GM23338 (cell line): ENCODE measurements at regions not wholly inside any gene's neighbourhood (a gene's known extent, or its start where the extent isn't known, plus 50 kb on each side); places are given as distances from the start of the nearest gene placed in this dataset.

ENCODE experiments used
- ATAC-seq: fragments of 200-7000 bp; cut with Tn5 transposase; 3 replicates; pipeline ENCODE4 v1.9.1; 2020
- DNase-seq: peaks from one replicate; pipeline ENCODE4 v3.0.0-alpha.2; 2015; ENCODE audit warnings: low spot score
- H2AFZ ChIP-seq: fragments of 200-600 bp; sonication (generic); 2 replicates; pipeline ENCODE4 v1.8.0; 2016; ENCODE audit warnings: antibody characterized with exemption, mild to moderate bottlenecking, moderate library complexity
- H3F3A ChIP-seq: fragments of 200-600 bp; sonication (generic); replicated peaks from 2 replicates; pipeline ENCODE4 v1.8.0; 2017; ENCODE audit warnings: antibody characterized with exemption, mixed run types, low read depth
- H3K27ac ChIP-seq: fragments of 200-600 bp; sonication (generic); 2 replicates; pipeline ENCODE4 v1.6.1; 2016; ENCODE audit warnings: low read depth
- H3K27me3 ChIP-seq: fragments of 200-600 bp; sonication (generic); 2 replicates; pipeline ENCODE4 v1.8.0; 2016; ENCODE audit warnings: mild to moderate bottlenecking, mixed run types, moderate library complexity; ENCODE audit not compliant: insufficient read depth
- H3K36me3 ChIP-seq: fragments of 200-600 bp; sonication (generic); 2 replicates; pipeline ENCODE4 v1.8.0; 2016; ENCODE audit warnings: mild to moderate bottlenecking; ENCODE audit not compliant: insufficient read depth
- H3K4me1 ChIP-seq: fragments of 200-600 bp; sonication (generic); 2 replicates; pipeline ENCODE4 v1.8.0; 2016; ENCODE audit warnings: mild to moderate bottlenecking, moderate library complexity; ENCODE audit not compliant: insufficient read depth
- H3K4me2 ChIP-seq: fragments of 200-600 bp; sonication (generic); 2 replicates; pipeline ENCODE4 v1.7.1; 2017; ENCODE audit warnings: mixed run types
- H3K4me3 ChIP-seq: fragments of 200-600 bp; sonication (generic); 2 replicates; pipeline ENCODE4 v1.6.1; 2016; ENCODE audit warnings: mixed run types
- H3K79me2 ChIP-seq: fragments of 200-600 bp; sonication (generic); replicated peaks from 2 replicates; pipeline ENCODE4 v1.8.0; 2017; ENCODE audit warnings: mild to moderate bottlenecking; ENCODE audit not compliant: insufficient read depth
- H3K9me2 ChIP-seq: fragments of 200-600 bp; sonication (generic); 2 replicates; pipeline ENCODE4 v1.8.0; 2017; ENCODE audit not compliant: insufficient read depth
- H4K20me1 ChIP-seq: fragments of 200-600 bp; sonication (generic); replicated peaks from 2 replicates; pipeline ENCODE4 v1.8.0; 2017; ENCODE audit warnings: mild to moderate bottlenecking; ENCODE audit not compliant: insufficient read depth
- H3K27ac Mint-ChIP-seq: 2 replicates; pipeline ENCODE4 v1.8.0; 2020; ENCODE audit warnings: inconsistent platforms, mild to moderate bottlenecking, moderate library complexity, mixed read lengths
- H3K27me3 Mint-ChIP-seq: 3 replicates; pipeline ENCODE4 v1.8.0; 2022; ENCODE audit warnings: low read depth, mild to moderate bottlenecking, moderate library complexity, mixed read lengths, inconsistent platforms; ENCODE audit not compliant: insufficient read depth, poor library complexity
- H3K36me3 Mint-ChIP-seq: 3 replicates; pipeline ENCODE4 v1.8.0; 2021; ENCODE audit warnings: low read depth, mild to moderate bottlenecking, inconsistent platforms, moderate library complexity, mixed read lengths
- H3K4me1 Mint-ChIP-seq: 3 replicates; pipeline ENCODE4 v1.8.0; 2020; ENCODE audit warnings: mild to moderate bottlenecking, inconsistent platforms, mixed read lengths
- H3K4me3 Mint-ChIP-seq: 3 replicates; pipeline ENCODE4 v1.8.0; 2021; ENCODE audit warnings: moderate library complexity, mild to moderate bottlenecking, inconsistent platforms, mixed read lengths
- H3K9me3 Mint-ChIP-seq: 3 replicates; pipeline ENCODE4 v1.8.0; 2020; ENCODE audit warnings: moderate library complexity, mild to moderate bottlenecking, inconsistent platforms, mixed read lengths
- CREB1 ChIP-seq: fragments of 250-450 bp; sonication (Bioruptor Pico); IDR thresholded peaks from 2 replicates; pipeline ENCODE4 v1.5.0; 2020; ENCODE audit warnings: low read depth, mild to moderate bottlenecking, moderate library complexity
- ETS1 ChIP-seq: IDR thresholded peaks from 2 replicates; pipeline ENCODE4 v1.6.1; 2016; ENCODE audit warnings: antibody characterized with exemption
- POLR2AphosphoS5 ChIP-seq: IDR thresholded peaks from 2 replicates; pipeline ENCODE4 v1.6.1; 2016; ENCODE audit warnings: antibody characterized with exemption, low read depth
- REST ChIP-seq: IDR thresholded peaks from one replicate; pipeline ENCODE4 v1.6.1; 2018; ENCODE audit warnings: antibody characterized with exemption; ENCODE audit not compliant: unreplicated experiment
- STAT1 ChIP-seq: IDR thresholded peaks from one replicate; pipeline ENCODE4 v1.6.1; 2016; ENCODE audit warnings: antibody characterized with exemption; ENCODE audit not compliant: unreplicated experiment
- ZNF114 ChIP-seq: fragments of 250-450 bp; sonication (Bioruptor Pico); IDR thresholded peaks from 2 replicates; pipeline ENCODE4 v1.5.0; 2020; ENCODE audit warnings: mild to moderate bottlenecking, moderate library complexity
- TF ChIP-seq, protein P1 (sequence below): fragments of 250-450 bp; sonication (Bioruptor Pico); IDR thresholded peaks from 2 replicates; pipeline ENCODE4 v1.5.0; 2020; ENCODE audit warnings: mild to moderate bottlenecking, moderate library complexity

- Mint-ChIP-seq H3K36me3 (no peaks in the 10 kb centered on the region), H3K27me3 (peaks cover 2% of the 10 kb centered on the region), H3K4me1 (peaks cover 53% of the 10 kb centered on the region), H3K9me3 (no peaks in the 10 kb centered on the region), H3K4me3 (no peak overlapping the region), H3K27ac (no peak overlapping the region)
- Histone ChIP-seq H3K79me2 (no peaks in the 10 kb centered on the region), H3K4me1 (peaks cover 61% of the 10 kb centered on the region), H3K4me3 (no peak overlapping the region), H3K9me2 (peaks cover 3% of the 10 kb centered on the region; the same call in 1 of the 2 replicates), H3K27me3 (no peaks in the 10 kb centered on the region), H3F3A (no peaks in the 10 kb centered on the region), H3K27ac (peak overlapping the region; percentile 78), H3K4me2 (peak overlapping the region; percentile 44; the same call in 1 of the 2 replicates), H4K20me1 (no peaks in the 10 kb centered on the region), H2AFZ (peak overlapping the region; percentile 29; the same call in 1 of the 2 replicates), H3K36me3 (0 out of 2 replicates have a peak, but pooled peaks cover 3% of the 10 kb centered on the region)
- ATAC-seq (peak; percentile 66), DNase-seq (peak; percentile 68)
- TF ChIP-seq ETS1 (no peak), REST (no peak), CREB1 (CRISPR knock-in tag) (no peak), STAT1 (no peak), POLR2AphosphoS5 (no peak), ZNF114 (CRISPR knock-in tag) (no peak)
- TF ChIP-seq, protein P1, sequence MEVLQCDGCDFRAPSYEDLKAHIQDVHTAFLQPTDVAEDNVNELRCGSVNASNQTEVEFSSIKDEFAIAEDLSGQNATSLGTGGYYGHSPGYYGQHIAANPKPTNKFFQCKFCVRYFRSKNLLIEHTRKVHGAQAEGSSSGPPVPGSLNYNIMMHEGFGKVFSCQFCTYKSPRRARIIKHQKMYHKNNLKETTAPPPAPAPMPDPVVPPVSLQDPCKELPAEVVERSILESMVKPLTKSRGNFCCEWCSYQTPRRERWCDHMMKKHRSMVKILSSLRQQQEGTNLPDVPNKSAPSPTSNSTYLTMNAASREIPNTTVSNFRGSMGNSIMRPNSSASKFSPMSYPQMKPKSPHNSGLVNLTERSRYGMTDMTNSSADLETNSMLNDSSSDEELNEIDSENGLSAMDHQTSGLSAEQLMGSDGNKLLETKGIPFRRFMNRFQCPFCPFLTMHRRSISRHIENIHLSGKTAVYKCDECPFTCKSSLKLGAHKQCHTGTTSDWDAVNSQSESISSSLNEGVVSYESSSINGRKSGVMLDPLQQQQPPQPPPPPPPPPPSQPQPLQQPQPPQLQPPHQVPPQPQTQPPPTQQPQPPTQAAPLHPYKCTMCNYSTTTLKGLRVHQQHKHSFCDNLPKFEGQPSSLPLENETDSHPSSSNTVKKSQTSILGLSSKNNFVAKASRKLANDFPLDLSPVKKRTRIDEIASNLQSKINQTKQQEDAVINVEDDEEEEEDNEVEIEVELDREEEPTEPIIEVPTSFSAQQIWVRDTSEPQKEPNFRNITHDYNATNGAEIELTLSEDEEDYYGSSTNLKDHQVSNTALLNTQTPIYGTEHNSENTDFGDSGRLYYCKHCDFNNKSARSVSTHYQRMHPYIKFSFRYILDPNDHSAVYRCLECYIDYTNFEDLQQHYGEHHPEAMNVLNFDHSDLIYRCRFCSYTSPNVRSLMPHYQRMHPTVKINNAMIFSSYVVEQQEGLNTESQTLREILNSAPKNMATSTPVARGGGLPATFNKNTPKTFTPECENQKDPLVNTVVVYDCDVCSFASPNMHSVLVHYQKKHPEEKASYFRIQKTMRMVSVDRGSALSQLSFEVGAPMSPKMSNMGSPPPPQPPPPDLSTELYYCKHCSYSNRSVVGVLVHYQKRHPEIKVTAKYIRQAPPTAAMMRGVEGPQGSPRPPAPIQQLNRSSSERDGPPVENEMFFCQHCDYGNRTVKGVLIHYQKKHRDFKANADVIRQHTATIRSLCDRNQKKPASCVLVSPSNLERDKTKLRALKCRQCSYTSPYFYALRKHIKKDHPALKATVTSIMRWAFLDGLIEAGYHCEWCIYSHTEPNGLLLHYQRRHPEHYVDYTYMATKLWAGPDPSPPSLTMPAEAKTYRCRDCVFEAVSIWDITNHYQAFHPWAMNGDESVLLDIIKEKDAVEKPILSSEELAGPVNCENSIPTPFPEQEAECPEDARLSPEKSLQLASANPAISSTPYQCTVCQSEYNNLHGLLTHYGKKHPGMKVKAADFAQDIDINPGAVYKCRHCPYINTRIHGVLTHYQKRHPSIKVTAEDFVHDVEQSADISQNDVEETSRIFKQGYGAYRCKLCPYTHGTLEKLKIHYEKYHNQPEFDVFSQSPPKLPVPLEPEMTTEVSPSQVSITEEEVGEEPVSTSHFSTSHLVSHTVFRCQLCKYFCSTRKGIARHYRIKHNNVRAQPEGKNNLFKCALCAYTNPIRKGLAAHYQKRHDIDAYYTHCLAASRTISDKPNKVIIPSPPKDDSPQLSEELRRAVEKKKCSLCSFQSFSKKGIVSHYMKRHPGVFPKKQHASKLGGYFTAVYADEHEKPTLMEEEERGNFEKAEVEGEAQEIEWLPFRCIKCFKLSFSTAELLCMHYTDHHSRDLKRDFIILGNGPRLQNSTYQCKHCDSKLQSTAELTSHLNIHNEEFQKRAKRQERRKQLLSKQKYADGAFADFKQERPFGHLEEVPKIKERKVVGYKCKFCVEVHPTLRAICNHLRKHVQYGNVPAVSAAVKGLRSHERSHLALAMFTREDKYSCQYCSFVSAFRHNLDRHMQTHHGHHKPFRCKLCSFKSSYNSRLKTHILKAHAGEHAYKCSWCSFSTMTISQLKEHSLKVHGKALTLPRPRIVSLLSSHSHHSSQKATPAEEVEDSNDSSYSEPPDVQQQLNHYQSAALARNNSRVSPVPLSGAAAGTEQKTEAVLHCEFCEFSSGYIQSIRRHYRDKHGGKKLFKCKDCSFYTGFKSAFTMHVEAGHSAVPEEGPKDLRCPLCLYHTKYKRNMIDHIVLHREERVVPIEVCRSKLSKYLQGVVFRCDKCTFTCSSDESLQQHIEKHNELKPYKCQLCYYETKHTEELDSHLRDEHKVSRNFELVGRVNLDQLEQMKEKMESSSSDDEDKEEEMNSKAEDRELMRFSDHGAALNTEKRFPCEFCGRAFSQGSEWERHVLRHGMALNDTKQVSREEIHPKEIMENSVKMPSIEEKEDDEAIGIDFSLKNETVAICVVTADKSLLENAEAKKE (CRISPR knock-in tag), result no peak
Observed at GRCh38 chr9:111099199-111100008, 61.1 kb upstream of the LPAR1 start.
